T-helper 22 cell (primary cell): ENCODE measurements at regions not wholly inside any gene's neighbourhood (a gene's known extent, or its start where the extent isn't known, plus 50 kb on each side); places are given as distances from the start of the nearest gene placed in this dataset.

Experiments used
- DNase-seq: peaks from one replicate; pipeline ENCODE4 v3.0.0-alpha.2; 2020; ENCODE audit warnings: low read depth

- DNase-seq, result no peak
These were observed 292.3 kb downstream of the ZNF621 start for GRCh38 chr3:40817017-40817416.

GRCh38 chr3:40821315-40821714 is 296.6 kb downstream of the ZNF621 start:
- no peak for DNase-seq

- no peak for DNase-seq
These were observed 302.5 kb downstream of the ZNF621 start for GRCh38 chr3:40827226-40827625.

DNA sequence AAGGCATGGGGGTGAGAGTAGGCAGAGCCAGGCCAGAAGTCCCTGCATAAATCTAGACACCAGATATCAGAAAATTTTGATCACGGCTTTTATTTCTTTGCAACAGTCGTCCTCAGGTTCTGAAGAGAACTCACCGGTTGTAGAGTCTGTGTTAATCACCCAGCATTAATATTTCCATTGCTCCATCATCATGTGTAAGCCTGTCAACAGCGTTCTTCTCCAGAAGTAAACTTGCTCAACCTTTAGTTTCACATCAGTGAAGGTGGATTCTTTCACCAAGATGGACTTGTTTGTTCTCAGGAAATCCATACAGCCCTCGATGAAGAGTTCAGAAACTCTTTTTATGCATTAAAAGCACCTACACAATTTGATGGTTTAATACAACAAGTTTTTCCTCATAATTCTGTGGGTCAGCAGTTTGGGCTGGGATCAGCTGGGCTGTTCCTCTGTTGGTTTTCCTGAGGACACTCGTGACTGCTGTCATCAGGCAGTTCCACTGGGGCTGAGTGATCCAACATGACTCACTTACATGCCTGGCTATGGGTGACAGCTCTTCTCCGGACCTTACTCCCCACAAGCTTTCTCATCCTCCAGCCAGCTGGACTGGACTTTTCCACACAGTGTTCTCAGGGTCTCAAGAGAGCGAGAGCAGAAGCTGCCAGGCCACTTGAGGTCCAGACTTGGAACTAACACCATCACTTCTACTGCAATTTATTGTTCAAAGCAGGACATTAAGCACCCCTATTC is 303.4 kb downstream of the ZNF621 start:
- no peak for DNase-seq

GRCh38 chr3:40828741-40829415 is 304.1 kb downstream of the ZNF621 start:
- no peak for DNase-seq

GRCh38 chr3:40829876-40830275 is 305.1 kb downstream of the ZNF621 start:
- no peak for DNase-seq

- DNase-seq, result no peak
These were observed 312.5 kb downstream of the ZNF621 start for GRCh38 chr3:40837300-40837699.

DNA sequence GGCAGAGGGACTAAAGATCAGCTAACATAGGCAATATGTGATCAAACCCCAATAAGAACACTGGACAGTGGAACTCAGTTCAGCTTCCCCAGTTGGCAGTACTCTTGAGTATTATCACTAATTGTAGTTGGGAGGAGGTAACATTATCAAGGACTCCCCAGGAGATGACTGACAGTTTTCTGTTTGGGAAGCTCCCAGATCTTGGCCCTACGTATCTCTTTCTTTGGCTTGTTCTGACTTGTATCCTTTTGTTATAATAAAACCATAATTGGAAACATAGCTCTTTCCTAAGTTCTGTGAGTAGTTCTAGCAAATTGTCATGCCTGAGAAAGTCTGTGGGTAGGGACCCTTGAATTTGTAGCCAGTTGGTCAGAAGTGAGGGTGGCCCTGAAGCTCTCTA is 316.4 kb downstream of the ZNF621 start:
- no peak for DNase-seq

DNA sequence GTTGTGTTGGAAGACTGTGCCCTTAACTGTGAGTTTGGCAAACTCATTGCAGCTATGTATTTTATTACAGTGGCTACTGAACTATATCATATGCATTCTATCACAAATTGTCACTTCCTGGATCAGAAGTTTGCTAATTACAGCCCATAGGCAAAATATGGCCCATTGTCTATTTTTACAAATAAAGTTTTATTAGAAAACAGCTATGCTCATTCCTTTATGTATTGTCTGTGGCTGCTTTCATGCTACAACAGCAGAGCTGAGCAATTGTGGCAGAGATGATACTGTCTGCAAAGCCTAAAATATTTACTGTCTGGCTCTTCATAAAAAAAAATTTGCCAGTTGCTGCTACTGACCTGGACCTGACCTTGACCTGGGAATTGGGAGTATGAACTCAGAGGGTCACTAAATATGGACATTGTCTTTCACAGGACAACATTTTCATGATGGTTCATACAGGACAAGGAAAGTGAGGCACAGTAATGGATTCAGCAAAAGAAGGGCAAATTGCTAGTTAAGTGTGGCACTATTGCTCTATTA is 316.9 kb downstream of the ZNF621 start:
- no peak for DNase-seq

DNA sequence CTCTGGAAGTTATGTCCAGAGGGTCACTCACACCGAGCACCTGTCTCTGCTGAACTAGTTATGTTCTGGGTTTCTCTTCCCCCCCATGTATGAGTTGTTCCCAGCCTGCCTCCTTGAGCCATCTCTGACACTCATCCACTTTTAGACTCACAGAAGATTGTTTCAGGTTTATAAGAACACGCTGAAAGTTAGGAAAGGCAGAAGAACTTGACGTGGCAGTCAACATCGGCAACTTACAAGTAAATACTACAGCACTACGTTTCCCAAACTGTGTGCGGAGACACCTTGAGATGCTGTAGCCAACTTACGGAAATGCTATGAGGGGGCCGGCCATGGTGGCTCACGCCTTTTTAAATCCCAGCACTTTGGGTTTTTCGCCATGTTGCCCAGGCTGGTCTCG is 318.0 kb downstream of the ZNF621 start:
- DNase-seq, result no peak

DNA sequence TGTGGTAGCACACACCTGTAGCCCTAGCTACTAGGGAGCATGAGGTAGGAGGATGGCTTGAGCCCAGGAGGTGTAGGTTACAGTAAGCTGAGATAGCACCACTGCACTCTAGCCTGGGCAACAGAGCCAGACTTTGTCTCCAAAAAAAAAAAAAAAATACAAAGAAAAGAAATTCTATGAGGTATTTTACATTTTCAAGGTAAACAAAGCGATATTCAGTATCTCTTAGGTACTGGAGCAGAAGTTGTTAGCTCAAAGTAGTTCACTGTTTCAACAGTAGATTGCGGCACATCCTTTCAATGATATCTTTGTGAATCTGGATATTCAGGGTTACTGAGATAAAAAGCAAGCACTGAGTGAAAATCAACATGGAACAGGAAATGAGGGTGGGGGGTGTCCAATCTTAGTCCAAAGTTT is 318.5 kb downstream of the ZNF621 start:
- no peak for DNase-seq

GRCh38 chr3:40843851-40844548 is 319.2 kb downstream of the ZNF621 start:
- DNase-seq, result no peak

GRCh38 chr3:40844896-40845295 is 320.1 kb downstream of the ZNF621 start:
- no peak for DNase-seq

DNA sequence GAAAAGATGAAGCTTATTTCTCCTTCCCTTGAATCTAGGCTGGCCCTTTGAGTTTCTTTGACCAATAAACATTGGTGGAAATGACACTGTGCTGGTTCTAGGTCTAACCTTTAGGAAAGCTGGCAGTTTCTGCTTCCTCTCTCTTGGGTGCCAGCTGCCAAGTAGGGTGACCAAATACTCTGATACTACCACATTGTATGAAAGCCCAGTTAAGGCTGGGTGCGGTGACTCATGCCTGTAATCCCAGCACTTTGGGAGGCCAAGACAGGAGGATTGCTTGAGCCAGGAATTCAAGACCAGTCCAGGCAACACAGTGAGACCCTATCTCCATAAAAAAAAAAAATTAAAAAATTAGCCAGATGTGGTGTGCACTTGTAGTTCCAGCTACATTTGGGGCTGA is 320.7 kb downstream of the ZNF621 start:
- no peak for DNase-seq

GRCh38 chr3:40845916-40846315 is 321.2 kb downstream of the ZNF621 start:
- no peak for DNase-seq

- DNase-seq, result no peak
These were observed 321.7 kb downstream of the ZNF621 start for GRCh38 chr3:40846451-40846850.

- DNase-seq, result no peak
These were observed 322.8 kb downstream of the ZNF621 start for GRCh38 chr3:40847551-40847992.

DNA sequence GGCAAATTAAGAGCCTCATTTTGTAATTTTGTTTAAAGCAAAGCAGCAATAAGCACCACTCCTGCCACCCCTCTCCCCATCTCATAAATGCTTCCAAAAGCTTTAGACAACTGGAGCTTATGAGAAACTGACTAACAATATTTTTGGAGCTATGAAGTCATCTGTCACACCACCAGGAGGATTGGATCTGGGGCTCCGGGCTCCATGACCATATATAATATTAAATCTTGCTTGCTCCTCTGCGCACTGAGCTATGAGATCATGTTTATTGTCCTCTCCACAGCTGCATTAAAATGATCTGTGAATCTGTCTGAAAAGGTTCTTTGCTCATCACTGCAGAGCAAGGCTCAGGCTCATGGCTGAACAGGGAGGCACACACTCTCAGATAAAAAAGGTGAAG is 323.7 kb downstream of the ZNF621 start:
- DNase-seq, result no peak

GRCh38 chr3:40850861-40851260 is 326.1 kb downstream of the ZNF621 start:
- DNase-seq, result no peak

DNA sequence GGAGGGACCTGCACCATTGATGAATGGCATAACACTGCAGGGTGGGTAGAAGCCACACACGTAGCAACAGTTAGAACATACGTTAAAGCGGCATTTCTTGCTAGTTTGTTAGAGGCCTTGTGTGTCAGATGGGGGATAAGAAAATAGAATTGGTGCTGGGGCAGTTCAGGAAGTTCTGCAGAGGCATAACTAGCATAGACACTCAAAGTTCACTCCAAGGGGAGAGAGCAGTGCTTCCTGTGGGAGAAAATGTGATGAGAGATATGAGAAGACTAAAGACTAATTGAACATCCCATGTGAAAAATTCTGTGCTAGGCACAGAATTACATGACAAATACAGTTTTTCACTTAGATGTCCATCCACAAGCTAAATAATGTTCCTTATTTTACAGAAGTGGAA is 327.1 kb downstream of the ZNF621 start:
- no peak for DNase-seq

GRCh38 chr3:40852712-40853111 is 328.0 kb downstream of the ZNF621 start:
- no peak for DNase-seq

- no peak for DNase-seq
These were observed 328.7 kb downstream of the ZNF621 start for GRCh38 chr3:40853474-40853873.

DNA sequence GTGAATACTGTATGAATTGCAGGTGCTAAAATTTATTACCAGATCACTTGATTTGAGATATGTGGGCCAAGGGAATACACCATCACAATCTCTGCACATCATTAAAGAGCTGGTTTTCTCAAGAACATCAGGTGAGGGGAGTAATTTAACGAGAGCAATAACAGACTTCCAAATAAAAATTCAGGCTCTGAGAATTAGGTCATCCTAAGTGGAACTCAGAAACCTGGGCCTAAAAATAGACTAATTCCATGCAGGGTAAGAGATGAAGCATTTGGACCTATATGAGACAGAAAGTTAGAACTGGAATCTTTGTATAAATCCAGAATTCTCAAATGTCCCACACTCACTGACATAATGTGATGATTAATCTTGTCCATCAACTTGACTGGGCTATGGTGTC is 331.1 kb downstream of the ZNF621 start:
- DNase-seq, result no peak
